Superior temporal gyrus (tissue), 1 donor: ENCODE measurements at regions not wholly inside any gene's neighbourhood (a gene's known extent, or its start where the extent isn't known, plus 50 kb on each side); places are given as distances from the start of the nearest gene placed in this dataset.

Experiments
- DNase-seq: peaks from one replicate; pipeline ENCODE4 v3.0.0-alpha.2; 2016; ENCODE audit errors: extremely low spot score

DNA sequence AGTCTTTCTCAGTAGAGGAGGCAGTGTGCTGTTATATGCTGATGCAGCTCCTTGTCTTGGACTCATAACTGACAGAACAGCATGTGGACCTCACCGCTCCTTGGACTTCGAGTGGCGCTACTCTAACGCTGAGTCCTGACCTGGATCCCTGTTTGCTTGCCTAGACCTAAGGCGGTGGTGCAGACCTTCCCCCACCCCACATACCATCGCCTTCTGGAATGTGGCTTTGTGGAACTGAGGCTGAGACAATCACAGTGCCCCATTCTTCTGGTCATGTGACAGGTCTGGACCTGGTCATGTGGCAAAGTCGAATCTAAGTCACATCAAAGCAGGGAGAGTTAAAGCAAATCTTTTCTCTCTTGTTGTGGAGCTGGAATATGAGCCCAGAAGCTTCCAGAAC lies 190.7 kb upstream of the MKI67 start:
- DNase-seq = no peak

DNA sequence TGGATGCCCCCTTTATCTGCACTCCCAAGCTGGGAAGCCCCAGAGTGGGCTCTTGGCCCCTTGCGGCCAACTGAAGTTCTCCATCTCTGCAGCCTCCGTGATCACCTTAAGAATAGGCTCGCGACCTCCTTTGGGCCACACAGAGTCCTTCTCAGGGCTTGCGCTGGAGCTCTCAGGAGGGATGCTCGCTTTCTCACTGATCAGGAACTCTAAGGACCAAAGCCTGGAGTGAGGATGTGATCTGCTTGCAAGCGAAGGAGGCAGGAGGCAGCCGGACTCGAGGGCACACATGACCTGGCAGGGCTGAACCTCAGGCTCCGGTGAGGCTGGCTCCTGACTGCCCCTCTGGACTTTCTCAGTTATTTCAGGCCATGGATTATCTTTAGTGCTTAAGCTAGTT lies 192.1 kb upstream of the MKI67 start:
- DNase-seq = no peak

DNA sequence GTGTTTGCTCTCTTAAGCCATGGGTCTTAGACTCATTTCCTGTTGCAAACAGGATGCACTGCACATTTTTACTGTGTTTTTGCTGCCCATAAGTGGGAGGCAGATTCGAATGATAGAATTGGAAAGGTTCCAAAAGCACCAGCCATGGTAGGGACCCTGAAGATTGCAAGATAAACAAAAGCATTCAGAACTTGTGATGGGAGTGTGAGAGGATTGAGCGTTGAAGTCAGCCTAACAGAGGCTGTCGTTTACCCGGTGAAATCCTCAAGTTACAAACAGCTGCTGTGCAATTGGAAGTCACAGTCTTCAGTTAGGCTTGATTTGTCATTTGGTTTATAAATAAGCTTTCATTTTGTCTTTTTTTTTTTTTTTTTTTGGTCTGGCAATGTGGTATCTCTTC lies 192.7 kb upstream of the MKI67 start:
- DNase-seq = no peak

GRCh38 chr10:128322106-128322505 lies 195.9 kb upstream of the MKI67 start:
- DNase-seq = no peak

DNA sequence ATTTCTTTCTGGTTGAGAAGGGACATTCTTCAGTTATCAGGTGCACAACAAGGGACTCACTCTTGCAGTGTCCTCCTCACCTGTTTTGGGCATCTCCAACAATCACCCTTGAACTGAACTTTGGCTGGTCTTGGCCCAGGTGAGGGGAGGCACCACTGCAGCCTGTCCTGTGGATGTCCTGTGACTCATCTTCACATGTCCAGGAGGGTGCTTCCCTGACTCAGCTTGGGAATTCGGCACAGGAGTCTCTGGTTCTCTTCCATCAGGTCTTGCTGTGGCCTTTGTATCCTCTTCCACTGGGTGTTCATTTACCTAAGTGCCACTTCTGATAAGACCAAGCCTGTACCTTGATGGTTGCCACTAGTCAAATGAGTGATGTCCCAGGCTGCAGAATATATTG lies 196.7 kb upstream of the MKI67 start:
- no peak for DNase-seq

DNA sequence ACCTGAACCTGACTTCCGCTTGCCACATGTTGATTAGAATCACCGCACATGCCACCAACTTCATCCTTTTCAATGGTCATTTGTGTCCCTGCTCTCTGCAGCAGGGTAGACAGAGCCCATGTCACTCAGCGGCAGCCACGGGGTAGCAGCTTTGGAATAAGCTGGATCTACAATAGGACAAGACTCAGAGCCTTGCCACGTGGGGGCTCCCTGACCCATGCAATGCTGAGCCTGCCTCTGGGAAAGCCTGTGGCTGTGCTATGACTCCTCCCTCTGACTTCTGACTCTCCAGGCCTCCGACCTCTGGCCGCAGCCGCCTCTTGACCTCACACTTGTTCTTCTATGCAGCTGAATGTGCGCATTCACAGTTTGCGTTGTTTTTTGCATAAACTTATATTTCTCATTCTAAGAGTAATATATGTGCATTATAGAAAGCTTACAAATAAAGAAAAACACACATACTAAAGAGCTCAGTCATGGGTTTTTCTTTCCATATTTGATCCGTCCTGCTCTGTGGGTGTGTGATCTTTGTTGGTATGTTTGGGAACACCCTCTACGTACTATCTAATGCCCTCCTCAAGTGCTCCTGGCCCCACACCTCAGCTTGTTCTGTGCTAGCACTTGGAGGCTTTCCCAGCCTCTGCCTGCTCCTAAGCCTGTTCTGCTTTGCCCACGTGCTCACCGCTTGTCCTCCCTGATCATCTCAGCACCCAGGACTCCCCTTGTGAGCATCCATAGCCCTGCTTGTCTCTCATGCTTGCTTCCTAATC lies 198.0 kb upstream of the MKI67 start:
- no peak for DNase-seq

GRCh38 chr10:128325788-128326187 lies 199.6 kb upstream of the MKI67 start:
- no peak for DNase-seq

DNA sequence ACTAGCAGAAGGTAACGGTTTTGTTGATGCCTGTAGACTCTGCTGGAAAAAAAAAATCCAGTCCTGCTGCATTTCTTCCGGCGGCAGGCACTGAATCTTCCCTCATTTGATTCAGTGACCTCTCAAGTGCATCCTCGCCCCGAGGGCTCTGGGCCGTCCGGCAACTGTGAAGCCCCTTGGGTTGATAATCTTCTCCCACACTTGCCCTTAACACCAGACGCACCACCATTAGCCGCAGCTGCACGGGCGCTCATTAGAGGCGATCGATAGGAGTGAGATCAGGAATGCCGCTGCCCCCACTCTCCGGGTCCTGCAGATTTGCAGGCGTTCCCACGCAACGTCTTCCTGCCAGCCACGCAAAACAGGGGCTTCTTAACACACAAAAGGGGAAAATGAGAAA lies 200.0 kb upstream of the MKI67 start:
- no peak for DNase-seq

DNA sequence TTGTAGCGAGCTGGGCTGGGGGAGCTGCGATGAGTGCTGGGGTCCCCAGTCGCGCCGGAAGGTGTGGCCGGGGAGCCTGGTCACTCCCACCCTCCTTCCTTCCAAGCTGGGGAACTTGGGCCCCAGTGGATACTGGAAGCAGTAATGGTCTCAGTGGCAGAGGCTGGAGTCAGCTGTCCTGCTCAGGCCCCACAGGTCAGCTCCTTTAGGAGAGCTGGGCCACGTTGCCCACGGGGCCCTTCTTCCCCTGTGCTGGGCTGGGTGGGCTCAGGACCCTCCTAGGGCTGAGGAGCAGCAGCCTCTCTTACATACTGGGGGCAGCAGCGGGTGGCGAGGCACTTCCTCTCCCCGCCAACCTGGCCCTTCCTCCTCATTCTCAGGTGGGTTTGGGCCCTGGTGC lies 200.6 kb upstream of the MKI67 start:
- DNase-seq = no peak

- no peak for DNase-seq
These were observed 210.2 kb upstream of the MKI67 start for GRCh38 chr10:128336401-128336800.

DNA sequence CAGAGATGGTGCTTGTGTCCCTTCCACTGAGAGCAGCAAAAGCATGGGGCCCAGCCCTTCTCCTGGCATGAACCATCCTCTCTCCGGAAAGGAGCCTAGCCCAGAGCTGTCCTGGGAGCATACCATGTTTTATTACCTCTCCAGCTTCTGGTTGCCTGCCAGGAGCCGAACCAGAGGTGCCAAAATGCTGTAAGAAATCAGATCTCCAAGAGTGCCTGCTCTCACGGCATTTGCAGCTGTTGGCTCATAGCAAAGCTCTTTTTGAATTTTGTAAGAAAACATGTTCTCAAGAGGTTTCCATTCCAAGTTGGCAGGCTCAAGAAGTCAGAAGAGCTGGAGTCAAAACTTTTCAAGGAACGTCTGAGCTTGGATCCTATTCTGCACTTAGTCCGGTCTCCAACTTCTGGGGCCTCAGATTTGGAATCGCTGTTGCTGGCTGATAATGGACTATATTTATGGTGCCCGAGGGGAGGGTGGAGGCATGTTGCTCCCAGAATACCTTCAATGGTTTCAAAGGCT lies 211.7 kb upstream of the MKI67 start:
- DNase-seq = no peak

DNA sequence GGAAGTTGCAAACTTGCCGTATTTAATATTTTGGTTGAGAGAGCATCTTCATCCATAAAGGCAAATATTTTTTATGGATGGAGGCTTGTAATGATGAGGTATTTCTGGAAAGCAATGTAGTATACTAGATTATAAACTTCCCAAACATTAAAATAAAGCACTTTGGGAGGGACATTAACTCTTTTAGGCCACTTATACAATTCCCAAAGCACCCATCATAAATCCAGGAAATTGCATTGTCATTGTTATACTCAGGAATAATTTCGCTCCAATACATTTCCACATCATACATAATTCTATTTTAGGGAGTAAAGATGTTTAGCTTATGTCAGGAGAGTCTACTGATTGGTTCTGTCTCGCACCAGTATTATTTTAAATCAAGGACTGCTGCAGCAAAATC lies 212.7 kb upstream of the MKI67 start:
- DNase-seq = no peak

- no peak for DNase-seq
These were observed 213.5 kb upstream of the MKI67 start for GRCh38 chr10:128339753-128340152.

- DNase-seq = no peak
These were observed 219.1 kb upstream of the MKI67 start for GRCh38 chr10:128345353-128345752.

DNA sequence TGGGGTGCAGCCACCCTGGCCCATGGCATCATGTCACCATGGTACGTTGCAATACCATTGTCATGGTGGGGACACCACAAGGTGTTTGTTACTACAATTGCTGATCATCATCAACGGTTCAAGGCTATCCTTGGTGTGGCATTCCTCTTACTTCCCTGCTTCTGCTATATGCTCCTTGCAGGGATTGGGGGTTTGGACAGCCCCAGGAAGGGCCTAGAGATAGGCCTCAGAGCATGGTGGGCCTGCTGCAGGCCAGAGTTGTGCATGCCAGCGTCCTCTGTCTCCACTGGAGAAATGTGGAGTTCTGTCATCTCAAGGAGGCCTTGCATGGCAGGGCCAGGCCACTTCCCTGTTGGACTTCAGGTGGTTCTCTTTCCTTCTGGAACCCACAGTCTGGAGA lies 234.6 kb upstream of the MKI67 start:
- no peak for DNase-seq

DNA sequence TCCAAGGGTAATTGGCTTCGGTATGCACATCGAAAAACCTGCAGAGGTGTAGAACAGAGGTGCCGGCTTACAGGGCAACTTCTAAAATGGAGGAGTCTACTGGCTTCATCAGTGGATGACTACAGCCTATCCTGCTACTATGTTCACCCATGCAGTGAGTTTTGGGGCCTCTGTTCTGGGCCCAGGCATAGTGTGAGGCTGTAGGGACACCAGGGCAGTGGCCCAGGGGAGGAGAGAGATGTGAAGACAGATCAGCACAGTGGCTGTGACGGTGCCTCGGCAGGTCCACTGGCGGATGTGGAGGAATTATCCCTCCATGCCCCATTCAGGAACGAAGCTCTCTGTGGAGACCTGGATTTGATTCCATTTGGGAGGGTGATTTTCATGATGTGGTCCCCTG lies 235.3 kb upstream of the MKI67 start:
- no peak for DNase-seq

- no peak for DNase-seq
These were observed 236.3 kb upstream of the MKI67 start for GRCh38 chr10:128362514-128362913.

DNA sequence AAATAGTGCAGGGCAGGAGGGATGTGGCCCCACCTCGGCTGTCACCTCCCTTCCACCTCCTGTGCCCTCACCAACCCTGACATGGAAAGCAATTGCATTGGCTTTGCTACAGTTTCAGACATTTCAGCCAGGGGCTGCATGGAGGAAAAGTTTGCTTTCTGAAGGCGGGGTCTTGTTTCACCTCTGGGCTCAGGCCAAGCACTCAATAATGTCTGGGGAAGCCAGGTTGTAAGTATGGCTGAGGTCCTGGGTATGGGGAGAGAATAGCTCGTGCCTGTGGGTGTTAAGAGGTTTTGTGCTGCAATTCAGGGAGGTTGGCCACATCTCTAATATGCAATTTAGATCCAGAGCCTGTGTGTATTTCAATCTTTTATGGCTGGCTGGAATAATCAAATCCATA lies 238.4 kb upstream of the MKI67 start:
- no peak for DNase-seq

DNA sequence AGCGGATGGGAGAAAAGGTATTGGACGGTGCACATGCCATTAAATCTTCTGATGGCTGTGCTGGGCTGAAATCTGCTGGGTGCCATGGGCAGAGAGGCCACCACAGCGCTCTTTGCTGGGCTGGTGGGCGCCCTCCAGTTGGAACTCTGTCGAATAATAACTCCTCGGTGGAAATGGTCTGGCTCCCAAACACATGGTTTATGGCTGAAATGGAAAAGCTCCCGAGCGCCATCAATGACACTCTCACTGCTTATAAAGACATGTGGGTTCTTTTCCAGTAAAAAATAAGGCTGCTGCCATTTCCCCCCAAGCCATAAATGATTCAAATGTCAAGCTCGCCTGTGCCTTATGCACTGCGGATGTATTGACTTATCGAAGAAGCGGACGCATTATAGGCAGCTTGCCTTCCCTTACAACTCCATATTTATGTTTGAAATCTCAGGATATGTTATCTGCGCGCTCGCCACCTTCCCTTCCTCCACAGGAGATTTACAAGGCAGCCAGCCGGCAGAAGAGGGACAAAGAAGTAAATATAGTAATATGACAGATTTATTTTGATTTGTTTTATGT lies 239.0 kb upstream of the MKI67 start:
- DNase-seq = no peak

- no peak for DNase-seq
These were observed 241.6 kb upstream of the MKI67 start for GRCh38 chr10:128367807-128368206.

DNA sequence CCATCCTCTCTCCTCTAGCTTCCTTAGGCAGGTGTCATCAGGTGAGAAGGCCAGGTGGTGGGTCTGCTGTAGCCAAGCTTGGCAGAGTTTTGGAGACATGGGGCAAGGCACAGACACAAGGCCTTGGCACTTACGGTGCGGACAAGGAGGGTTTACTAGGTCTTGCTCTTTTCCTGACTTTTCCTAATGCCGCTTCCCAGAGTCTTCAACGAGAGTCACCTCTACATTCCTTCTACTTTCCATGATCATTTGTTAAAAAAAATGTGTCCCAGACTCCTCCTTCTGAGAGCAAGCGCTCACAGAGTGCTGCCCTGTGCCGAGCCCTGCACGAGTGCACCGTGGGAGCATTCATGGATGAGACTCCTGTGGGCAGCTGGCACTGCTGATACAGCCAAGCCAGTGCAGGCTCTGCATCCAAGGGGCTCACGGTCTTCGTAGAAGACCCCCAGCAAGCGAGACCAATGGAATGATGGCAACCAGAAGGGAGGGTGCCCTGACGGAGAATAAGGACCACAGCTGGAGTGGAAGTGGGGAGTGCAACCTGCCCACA lies 243.0 kb upstream of the MKI67 start:
- DNase-seq = no peak

DNA sequence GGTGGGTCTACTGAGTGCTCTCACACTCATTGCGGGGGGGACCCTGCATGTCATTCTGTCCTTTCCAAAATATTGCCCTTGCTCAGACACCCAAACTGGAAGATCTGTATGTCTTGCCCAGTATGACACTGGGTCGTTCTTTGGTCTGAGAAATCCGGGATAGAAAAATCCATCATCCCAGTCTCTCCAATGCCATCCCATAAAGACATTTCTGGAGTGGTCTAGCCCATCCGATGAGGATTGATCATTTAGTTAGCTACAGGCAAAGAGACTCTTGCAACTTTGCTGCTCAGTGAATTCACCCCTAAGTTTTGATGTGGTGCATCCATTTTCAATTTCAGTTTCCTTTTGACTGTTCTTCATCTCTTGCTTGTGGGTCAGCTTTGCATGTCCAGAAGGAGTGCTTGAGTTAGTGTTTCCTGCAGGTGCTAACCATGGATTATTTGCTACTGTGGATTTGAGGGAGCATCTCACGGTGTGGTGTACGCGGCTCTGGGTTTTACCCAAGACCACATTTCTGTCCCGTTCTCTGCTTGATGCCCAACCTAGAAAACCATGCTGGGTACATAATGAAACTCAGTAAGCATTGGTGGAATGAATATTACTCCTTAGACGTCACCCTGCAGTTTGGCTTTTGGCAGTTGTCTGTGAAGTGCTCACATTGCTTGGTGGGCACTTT lies 247.0 kb upstream of the MKI67 start:
- DNase-seq = no peak

DNA sequence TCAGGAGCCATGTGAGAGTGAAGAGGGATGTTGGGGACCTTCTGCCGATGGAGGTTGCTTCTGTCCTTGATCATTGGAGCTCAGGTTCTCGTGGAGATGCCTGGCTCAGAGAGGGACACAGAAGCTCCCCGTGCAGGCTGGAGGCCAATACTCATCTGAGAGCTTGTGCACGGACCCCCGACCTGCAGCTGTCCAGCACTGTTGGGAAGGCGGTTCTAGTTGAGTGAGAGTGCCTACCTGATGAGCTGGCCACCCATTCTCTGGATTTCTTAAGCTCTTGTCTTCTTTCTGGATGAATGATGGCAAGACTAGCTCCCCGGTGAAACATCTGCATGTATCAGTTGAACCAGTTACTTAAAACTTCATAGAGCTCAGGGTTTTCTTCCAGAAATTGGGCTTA lies 247.6 kb upstream of the MKI67 start:
- DNase-seq = no peak
